Hematopoietic multipotent progenitor cell treated with erythropoietin and hydrocortisone succinate and interleukin-3 and kit ligand, for 4 days (in vitro differentiated cells): ENCODE measurements at regions not wholly inside any gene's neighbourhood (a gene's known extent, or its start where the extent isn't known, plus 50 kb on each side); places are given as distances from the start of the nearest gene placed in this dataset.
"Not testable (repeated sequence)": the region's sequence is repeated elsewhere in the genome, so short reads cannot be mapped to it uniquely, and the experiment has no call there.

Source experiments
- DNase-seq: peaks from one replicate; pipeline ENCODE4 v3.0.0-alpha.2; 2015

DNA sequence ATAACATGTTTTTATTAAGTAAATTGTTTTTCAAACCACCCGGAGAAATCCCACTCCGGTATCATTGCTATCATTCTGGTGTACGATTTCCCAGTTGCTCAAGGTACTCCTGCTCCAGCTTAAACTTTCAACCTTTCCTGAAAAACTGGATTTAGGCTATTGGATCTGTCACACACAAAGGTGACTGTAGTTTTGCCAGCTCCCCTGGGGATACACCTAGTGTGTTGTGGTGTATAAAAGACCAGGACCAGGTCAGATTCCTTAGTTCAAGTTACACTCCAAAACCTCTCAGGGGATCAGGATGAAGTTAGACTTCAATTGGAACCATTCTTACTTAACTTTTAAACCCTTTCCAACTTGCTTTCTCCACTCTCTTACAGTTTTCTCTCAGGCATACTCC lies 303.9 kb downstream of the NOVA1 start:
- no peak for DNase-seq

DNA sequence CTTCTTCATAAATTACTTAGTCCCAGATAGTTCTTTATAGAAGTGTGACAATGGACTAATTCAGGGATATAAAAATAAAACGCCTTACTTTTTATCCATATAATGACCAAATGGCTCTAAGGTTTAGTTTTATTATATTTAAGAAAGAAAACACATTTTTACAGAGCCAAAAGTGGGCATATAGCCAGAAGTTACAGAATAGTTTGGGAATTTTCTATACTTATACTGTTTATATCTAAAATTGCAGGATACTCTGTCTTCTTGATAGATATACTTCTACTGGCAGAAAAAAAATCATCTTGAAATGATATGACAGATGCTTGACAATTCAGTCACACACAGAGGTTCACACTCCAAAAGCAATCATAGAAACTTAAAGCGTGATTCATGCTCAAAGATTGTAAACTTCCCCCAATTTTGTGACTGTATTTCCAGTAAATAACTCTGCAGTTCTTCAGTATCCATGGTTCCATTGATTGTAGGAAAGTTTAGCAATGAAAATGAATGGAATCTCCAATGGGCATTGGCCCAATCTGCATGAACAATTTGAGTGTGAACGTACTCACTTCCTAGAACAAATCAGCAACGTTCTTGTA lies 307.8 kb downstream of the NOVA1 start:
- no peak for DNase-seq

DNA sequence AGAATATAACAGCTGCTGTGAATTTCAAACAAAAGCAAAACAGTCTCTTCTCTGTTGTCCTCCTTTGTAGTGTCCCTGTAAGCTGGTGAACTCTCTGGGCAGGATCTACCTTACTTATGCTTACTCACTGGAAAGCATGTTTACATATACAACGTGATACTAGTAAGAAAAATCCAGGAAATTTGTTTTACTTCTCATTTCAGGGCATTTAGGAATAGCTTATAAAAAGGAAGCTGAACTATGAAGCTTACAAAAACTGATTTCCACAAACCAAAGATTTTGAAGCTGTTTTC lies 311.0 kb downstream of the NOVA1 start:
- DNase-seq, result no peak

DNA sequence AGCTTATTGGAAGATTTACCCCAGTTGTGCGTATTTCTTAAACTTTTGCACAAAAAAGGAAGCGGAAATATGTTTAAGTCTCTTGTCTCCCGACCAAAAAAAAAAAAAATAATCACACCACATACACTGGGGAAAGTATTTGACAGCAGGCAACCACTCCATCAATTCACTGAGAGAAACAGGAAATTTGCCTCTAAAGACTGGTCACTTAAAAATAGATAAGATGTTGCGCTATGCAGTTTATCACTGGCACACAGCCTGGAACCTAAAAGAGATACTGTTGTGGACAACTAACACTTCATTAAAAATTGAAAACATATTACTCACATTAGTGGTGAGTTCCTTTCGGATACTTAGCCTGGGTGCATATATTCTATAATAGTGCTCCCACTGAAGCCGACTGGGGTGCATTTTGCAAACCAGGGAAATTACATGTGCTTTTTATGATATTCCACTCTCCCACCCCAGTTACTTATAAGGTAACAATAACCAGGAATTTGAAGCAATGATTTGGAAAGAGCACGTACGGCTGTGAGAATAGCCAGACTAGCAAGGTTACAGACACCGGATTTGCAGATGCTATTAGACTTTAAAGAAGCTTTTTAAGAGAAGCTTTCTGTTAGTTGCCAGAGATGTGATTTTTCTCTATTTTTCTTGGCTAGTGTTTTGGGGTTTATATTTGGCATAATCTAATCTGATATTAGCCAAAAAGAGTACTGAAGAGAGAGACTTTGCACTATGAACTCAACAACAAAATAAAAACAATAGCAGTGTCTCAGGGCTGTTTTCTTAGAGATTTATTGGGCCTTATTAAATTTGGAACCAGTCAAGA lies 311.5 kb downstream of the NOVA1 start:
- DNase-seq, result peak; percentile 85

DNA sequence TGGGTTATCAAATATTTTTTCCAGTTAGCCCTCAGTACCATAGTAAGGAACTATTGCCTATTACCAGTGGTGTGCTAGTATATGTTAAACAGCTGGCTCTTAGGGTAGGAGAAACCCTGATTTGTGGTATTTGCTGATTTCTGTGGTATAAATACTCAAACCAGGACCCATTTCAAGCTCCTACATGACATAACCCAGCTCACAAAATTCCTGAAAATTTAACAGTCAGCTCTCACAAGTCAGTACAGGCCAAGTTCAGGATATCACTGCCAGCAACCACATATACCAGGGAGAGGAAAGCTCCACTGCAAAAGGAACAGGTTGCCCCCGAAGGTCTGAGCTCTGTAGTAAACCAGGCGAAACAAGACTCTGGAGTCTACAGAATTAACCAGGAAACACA lies 315.3 kb downstream of the NOVA1 start:
- DNase-seq, result no peak

DNA sequence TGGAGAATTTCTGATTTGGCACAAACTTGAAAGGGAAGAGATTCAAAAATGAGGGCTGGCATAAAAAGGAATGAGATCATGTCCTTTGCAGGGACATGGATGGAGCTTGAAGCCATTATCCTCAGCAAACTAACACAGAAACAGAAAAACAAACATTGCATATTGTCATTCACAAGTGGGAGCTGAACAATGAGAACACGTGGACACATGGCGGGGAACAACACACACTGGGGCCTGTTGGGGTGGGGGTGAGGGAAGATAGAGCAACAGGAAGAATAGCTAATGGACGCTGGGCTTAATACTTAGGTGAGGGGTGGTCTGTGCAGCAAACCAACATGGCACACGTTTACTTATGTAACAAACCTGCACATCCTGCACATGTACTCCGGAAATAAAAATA lies 315.8 kb downstream of the NOVA1 start:
- not testable (repeated sequence) for DNase-seq

DNA sequence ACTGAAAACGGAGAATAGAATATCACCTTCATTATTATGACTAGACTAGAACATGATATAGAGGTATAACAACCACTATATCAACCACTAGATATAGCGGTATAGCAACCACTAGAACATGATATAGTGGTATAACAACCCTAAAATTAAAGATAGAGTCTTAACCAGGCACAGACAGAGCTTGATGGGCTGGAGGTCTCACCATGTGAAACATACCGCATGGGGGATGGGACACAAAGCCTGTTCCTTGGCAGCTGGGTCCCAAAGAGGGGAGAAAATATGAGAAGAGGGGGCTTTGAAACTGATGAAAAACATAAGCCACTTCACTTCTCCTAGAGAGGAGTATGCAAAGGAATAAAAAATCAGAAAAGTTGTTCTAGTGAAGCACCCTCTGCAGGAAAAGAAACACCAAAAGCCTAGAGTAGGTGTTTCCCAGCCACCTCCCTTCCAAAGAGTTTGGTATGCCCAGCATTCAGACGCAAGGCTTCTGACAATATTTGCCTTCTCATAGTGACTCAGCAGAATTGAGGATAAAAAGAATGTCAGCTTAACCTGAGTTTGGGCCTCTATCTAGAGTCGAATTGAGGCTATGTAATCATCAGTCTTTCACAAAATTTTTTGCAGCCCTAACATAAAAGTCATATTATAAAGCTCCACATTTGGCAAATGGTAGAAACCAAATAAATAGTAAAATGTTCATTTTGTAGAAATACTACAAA lies 316.4 kb downstream of the NOVA1 start:
- DNase-seq, result peak; percentile 86

DNA sequence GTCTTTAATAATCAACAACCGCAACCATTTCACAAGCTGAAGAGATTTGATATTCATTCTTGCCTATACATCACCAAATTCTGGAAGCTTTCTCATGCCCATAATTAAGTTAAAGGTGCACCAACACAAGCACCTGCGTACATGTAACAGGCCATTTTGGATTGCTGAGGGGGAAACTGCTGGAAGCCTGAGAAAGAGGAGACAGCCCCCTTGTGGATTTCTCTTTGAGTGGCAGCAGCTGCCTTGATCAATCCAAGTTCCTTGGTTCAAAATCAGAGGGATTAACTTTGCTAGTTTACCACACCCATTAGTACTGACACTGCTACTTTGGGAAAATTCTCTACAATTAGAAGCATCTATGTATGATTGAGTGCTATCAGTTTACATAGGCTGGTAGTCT lies 321.1 kb downstream of the NOVA1 start:
- peak; percentile 33 for DNase-seq

DNA sequence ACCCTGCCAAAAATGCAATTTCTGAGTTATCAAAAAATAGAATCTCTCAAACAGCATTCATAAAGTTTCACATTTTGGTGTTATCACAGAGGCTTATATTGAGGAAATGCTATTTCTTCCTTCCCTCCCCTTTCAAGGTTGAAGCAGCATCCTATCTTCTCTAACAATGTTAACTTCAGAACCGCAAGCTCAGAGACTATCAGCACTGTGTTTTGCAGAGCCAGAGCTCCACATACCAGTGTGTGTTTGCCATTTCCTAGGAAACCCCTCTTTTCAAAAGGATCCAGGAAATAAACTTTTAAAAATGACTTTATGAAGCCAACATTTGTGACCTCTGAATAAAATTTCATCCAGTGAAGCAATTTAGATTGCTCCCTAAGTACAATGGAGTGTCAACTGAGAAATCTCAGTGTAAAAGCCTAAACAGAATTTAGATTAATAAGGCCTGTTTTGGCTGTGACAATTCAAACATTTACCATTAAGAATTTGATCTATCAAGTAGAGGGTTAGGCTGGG lies 332.6 kb downstream of the NOVA1 start:
- DNase-seq, result no peak

DNA sequence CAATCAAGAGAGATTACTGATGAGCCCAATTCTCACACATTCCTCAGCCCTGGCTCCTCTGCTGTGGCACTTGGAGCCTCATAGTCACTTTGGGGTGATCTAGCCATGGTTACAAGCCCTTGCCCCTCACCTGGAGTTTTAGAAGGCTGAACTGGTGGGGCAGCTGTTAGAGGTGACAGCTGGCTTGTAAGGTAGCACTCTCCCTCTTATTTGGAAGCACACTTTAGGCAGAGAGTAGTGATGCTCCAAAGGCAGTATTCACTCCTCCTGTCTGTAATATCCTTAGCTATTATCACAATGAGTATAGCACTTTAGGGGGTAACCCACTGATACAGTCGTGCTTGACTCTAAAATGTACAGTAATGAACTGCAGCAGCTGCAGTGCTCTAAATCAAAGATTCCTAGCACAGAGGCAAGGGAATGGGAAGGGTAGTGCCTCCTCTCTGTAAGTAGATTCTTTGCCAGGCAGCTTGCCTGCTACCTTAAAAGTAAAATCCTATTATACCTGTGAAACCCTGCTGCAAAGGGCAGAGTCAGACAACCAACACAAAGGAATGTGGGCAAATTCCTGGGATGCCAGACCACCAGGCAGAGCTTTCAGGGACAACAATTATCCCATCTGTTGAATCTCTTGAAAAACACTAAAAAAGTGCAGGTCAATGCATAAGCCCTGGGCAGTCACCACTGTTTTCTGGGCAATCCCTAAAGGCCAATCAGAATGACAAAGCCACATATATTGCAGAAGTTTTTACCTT lies 336.3 kb downstream of the NOVA1 start:
- DNase-seq, result no peak

DNA sequence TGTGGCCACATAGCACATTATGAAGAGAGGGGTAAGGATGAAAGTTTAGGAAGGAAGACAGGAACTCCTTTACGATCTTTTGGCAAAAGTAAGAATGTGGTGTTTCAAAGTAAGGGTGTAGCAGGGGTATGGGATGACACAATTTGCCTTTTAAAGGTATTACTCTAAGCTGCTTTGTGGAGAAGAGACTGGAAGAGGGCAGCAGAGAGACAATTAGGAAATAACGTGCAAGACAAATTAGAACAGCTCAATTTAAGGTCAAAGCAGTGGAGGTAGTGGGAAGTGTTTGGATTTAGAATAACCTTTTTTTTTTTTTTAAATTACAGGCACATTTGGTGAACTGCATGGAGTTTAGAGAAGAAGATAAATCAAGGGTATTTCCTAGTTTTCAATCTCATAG lies 342.6 kb downstream of the NOVA1 start:
- peak; percentile 42 for DNase-seq

DNA sequence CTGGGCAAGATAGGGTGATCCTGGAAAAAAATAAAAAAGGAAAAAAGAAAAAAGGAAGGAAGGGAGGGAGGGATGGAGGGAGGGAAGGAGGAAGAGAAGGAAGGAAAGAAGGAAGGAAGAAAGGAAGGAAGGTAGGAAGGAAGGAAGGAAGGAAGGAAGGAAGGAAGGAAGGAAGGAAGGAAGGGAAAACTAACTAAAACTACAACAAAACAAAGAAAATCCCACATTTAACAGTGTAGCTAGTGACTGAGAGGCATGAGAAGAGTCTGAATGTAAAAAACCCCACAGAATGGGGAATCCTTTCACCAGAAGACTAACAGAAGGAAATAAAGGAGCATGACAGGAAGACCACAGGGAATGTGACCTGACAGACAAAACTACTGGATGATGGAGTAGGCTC lies 345.7 kb downstream of the NOVA1 start:
- DNase-seq, result no peak

DNA sequence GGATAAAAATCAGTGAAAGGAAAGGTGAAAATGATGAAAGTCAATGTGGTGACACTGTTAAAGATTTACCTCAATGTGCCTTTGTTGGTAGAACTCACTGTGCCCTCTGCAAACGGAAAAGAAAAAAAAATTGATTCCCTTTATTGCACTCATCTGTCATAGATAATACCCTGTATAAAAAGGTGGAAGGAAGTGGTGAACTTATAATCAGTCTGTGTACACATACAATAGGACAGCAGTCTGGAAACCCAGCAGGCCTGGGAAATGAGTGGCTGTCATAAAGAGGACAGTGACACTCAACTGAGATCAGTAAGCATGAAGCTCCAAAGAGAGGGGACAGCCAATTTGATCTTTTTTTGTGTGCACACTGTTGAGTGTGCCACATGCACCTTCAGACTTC lies 364.7 kb downstream of the NOVA1 start:
- no peak for DNase-seq

DNA sequence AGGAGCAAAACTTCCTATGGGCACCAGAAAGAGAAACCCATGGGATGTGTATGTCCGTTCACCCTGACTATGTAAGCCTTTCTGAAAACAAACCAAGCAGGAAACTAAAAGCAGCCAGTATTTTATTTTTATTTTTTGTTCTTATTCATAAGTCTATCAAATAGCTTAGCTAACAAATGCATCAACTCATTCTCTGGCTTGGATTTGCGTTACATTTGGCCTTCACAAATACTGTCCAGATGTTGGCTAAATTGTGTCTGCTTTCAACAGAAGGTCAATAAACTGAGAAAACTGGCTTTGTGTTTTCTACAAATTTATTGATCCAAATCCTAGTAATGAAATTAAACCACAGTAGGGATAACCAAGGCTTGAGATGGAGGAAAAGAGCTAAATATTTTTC lies 379.0 kb downstream of the NOVA1 start:
- no peak for DNase-seq

DNA sequence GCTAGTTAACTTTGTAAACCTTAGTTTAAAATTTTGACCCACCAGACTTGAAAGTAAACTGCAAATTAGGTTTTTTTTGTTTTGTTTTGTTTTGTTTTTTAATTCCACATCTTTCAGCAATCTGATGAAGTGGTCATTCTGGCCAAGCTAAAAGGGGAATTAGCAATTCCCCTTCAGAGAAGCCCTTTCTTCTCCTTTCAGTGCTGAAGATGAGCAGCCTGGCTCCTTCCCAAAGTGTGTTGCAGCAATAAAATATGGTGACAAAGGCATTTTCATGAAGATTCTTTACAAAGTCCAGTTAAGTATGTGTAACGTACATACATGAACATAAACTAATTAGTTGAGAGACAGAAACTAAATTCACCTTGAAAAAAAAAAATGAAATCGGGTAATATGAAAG lies 380.1 kb downstream of the NOVA1 start:
- no peak for DNase-seq

DNA sequence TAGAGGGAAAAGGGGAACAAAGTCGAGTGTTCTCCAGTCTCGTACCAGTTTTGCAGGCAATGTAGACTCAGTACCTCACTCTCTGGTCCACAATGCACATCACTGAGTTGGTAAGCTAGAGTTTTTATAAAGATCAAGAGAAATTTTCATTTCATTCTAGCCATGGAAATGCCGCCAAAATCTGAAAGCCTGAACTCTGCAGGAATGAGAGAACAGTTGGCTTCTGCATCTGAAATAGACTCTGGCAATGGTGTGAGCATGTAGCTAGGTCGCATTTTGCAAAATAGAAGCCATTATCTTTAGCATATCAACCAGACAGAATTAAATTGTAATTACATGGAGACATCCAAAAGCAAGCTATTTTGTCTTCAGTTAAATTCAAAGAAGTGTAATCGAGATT lies 381.0 kb downstream of the NOVA1 start:
- no peak for DNase-seq

DNA sequence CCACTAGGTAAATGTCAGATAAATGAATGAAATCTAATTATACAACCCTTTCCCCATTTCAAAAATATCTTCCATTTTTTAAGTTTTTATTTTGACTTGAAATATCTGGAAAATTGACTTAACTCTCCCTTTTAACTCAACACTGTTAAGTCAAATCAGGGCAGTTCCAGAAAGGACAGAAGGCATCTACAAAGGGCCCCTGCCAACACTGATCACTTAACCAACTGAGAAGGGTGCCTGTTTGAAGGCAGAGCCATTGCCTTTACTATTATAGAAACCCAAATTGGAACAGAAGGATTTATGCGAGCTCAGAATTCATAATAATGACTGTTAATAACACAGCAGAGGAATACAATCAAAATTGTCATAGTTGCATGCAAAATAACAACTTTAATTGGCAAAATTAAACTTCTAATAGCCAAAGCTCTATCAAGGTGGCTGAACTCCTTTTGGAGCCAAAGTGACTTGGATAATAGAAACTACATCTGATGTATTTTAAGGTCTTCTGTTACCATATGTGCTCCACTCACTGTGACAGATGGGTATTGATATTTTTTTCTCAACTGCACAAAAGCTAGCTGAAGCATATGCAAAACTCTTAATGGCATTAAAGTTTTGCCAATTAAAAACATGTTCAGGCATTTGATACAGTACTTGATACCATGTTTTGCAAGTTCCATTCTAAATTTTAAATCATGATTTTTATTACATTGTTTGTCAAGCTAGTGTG lies 383.8 kb downstream of the NOVA1 start:
- no peak for DNase-seq

DNA sequence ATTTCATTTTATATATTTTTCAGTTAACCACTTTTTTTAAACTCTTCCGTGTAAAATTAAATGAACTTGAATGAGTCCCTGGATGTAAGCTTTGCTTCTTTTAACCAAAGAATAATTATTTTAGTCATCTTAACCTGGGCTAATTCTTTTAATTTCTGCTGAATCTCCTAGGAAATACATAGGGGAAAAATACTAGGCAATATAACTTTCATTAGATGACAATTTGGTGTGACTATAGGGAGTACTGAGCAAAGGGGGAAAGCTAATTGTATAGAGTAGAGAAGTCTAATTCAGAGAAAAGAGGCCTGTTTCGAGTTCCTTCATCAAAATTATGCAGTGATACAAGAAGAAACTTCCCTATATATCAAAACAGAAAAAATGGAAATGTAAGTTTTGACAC lies 388.1 kb downstream of the NOVA1 start:
- no peak for DNase-seq

DNA sequence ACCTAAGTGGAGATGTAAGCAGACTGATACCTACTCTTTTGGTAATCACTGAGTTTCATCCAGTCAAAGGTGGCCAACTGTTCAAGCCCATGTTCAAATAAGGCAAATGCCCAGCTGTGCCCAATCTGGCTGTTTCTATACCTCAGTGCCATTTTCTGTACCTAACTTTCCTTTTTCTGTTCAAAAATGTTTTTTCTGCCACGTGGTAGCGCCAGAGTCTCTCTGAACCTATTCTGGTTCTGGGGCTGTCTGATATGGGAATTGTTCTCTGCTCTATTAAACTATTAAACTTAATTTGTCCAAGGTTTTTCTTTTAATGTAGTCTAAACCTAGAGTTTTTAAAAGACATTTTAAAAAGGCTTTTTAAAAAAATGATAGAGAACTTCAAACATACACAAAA lies 391.2 kb downstream of the NOVA1 start:
- DNase-seq, result peak; percentile 6

DNA sequence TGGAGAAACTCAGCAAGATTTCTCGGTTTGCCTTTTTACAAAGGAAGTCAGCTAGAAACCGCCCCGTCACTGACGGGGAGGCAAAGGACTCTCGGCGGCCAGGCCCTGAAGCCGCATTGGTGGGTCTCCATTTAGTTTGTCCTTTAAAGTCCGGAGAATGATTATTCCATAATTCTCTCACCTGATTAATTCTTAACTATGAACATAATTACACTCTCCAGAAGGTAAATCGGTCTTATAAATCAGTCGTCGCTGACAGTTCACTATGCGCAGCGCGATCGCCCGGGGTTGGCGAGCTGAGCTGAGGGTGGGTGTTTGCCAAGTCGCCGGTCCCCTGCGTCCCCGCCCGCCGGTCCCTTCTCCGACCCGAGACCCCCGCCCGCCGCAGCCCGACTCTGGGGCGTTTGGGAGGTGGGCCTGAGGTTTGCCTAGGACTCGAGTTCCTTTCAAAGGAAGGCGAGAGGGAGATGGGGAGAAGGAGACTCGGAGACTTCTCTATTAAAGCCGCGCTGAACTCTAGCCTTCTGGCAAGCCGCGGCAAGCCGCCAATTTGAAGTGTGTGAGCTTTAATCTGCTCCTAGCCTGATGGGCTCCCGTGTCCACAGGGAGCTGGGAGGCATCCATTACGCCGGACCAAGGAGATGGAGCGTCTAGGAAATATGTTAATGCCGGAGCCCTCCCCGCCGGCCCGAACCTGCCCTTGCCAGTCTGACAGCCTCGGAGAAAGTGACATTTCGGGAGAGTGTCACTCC lies 392.9 kb downstream of the NOVA1 start:
- peak; percentile 12 for DNase-seq

DNA sequence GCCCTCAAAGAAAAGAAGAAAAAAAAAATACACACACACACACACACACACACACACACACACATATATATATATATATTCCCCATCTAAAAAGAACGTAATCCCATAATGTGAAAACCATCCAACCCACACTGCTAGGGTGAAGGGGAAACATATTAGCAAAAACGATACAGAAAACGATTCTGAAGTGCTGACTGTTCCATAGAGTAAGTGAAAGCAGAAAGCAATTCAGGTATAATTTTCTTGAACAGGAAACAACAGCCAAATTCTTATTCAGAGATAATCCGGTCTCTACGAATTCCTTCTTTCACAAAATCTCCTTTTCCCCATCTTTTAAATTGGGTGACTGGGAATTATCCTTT lies 393.5 kb downstream of the NOVA1 start:
- DNase-seq, result no peak

DNA sequence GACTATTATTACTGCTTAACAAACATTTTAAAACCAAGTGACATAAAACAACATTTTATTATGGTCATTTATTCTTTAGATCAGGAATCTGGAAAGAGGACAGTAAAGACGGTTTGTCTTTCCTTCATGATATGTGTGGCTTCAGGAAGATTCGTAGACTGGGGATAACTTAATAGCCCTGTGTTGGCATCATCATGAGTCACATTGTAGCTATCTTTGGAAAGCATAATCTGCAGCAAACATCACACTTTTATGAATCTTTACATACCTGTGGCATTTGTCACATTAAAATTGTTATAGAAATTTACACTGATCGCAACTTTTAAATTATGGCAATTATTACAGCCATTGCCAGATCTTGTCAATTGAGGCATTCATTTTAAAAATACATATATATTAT lies 397.1 kb downstream of the NOVA1 start:
- no peak for DNase-seq
